ENCODE measurements at regions not wholly inside any gene's neighbourhood (a gene's known extent, or its start where the extent isn't known, plus 50 kb on each side); places are given as distances from the start of the nearest gene placed in this dataset.

DNA sequence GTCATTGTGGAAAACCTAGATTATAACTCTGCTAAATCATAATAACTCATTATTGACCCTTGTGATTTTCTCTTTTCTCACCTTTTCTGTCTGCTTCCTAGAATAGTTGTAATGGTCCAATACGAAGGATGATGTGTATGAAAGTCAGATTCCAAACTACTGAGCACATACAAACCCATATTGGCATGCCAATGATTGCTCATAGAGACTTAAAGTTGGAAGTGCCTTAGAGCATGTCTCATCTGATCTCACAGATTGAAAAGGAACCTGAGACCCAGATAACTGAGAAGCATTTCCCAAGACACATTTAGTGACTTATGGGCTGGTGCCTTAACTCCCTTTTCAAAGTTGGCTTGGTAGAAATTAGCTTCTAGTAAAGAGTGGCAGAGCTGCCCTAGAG, 594.3 kb downstream of the REEP3 start:
- TF ChIP-seq, protein P1, sequence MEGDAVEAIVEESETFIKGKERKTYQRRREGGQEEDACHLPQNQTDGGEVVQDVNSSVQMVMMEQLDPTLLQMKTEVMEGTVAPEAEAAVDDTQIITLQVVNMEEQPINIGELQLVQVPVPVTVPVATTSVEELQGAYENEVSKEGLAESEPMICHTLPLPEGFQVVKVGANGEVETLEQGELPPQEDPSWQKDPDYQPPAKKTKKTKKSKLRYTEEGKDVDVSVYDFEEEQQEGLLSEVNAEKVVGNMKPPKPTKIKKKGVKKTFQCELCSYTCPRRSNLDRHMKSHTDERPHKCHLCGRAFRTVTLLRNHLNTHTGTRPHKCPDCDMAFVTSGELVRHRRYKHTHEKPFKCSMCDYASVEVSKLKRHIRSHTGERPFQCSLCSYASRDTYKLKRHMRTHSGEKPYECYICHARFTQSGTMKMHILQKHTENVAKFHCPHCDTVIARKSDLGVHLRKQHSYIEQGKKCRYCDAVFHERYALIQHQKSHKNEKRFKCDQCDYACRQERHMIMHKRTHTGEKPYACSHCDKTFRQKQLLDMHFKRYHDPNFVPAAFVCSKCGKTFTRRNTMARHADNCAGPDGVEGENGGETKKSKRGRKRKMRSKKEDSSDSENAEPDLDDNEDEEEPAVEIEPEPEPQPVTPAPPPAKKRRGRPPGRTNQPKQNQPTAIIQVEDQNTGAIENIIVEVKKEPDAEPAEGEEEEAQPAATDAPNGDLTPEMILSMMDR (conservative IDR thresholded peaks at IDR 0.05; ENCODE audit: low read depth in 2 of 2) = no peak
- TF ChIP-seq EZH2 (IDR thresholded peaks at IDR 0.05; ENCODE audit: low read depth, unreplicated experiment) (no peak), POLR2AphosphoS5 (IDR thresholded peaks at IDR 0.05; ENCODE audit: low read depth) (no peak), CREB1 (CRISPR knock-in tag; IDR thresholded peaks at IDR 0.05; ENCODE audit: low read depth) (no peak), JUNB (IDR thresholded peaks at IDR 0.05; ENCODE audit: unreplicated experiment) (no peak), ZNF331 (CRISPR knock-in tag; IDR thresholded peaks at IDR 0.05; ENCODE audit: low read depth) (no peak), STAT1 (IDR thresholded peaks at IDR 0.05; ENCODE audit: unreplicated experiment) (no peak), EZH2phosphoT487 (IDR thresholded peaks at IDR 0.05; ENCODE audit: unreplicated experiment) (no peak), NANOG (IDR thresholded peaks at IDR 0.05; ENCODE audit: borderline replicate concordance) (no peak), ZNF114 (CRISPR knock-in tag; IDR thresholded peaks at IDR 0.05) (no peak)
- TF ChIP-seq, protein P2, sequence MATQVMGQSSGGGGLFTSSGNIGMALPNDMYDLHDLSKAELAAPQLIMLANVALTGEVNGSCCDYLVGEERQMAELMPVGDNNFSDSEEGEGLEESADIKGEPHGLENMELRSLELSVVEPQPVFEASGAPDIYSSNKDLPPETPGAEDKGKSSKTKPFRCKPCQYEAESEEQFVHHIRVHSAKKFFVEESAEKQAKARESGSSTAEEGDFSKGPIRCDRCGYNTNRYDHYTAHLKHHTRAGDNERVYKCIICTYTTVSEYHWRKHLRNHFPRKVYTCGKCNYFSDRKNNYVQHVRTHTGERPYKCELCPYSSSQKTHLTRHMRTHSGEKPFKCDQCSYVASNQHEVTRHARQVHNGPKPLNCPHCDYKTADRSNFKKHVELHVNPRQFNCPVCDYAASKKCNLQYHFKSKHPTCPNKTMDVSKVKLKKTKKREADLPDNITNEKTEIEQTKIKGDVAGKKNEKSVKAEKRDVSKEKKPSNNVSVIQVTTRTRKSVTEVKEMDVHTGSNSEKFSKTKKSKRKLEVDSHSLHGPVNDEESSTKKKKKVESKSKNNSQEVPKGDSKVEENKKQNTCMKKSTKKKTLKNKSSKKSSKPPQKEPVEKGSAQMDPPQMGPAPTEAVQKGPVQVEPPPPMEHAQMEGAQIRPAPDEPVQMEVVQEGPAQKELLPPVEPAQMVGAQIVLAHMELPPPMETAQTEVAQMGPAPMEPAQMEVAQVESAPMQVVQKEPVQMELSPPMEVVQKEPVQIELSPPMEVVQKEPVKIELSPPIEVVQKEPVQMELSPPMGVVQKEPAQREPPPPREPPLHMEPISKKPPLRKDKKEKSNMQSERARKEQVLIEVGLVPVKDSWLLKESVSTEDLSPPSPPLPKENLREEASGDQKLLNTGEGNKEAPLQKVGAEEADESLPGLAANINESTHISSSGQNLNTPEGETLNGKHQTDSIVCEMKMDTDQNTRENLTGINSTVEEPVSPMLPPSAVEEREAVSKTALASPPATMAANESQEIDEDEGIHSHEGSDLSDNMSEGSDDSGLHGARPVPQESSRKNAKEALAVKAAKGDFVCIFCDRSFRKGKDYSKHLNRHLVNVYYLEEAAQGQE (IDR thresholded peaks at IDR 0.05; ENCODE audit: unreplicated experiment) = no peak
- TF ChIP-seq, protein P3, sequence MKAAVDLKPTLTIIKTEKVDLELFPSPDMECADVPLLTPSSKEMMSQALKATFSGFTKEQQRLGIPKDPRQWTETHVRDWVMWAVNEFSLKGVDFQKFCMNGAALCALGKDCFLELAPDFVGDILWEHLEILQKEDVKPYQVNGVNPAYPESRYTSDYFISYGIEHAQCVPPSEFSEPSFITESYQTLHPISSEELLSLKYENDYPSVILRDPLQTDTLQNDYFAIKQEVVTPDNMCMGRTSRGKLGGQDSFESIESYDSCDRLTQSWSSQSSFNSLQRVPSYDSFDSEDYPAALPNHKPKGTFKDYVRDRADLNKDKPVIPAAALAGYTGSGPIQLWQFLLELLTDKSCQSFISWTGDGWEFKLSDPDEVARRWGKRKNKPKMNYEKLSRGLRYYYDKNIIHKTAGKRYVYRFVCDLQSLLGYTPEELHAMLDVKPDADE (IDR thresholded peaks at IDR 0.05) = no peak
